Common myeloid progenitor, CD34-positive (primary cell): ENCODE measurements at regions not wholly inside any gene's neighbourhood (a gene's known extent, or its start where the extent isn't known, plus 50 kb on each side); places are given as distances from the start of the nearest gene placed in this dataset.

Experiments
- CTCF ChIA-PET: fragments of 350-600 bp; sonication (Branson Sonifier 250); formaldehyde crosslinking; loops from one replicate; lab custom pipeline; 2021; ENCODE audit warnings: antibody characterized with exemption; lab: Charles Lee
- POLR2A ChIA-PET: fragments of 350-600 bp; sonication (Branson Sonifier 250); formaldehyde crosslinking; loops from one replicate; lab custom pipeline; 2021; ENCODE audit warnings: antibody characterized with exemption; lab: Charles Lee
- DNase-seq, 3 donors: peaks; one replicate each; pipeline versions ENCODE4 v3.0.0 to v3.0.0-alpha.2; 2013
- H3K27ac ChIP-seq, 2 experiments: 1 replicate in 1 of 2; 2 replicates in 1 of 2; pipeline ENCODE4 v1.7.0; 2013; ENCODE audit warnings: inconsistent platforms in 2 of 2, low read length in 2 of 2, mild to moderate bottlenecking in 2 of 2, low read depth in 1 of 2, moderate library complexity in 1 of 2; ENCODE audit not compliant: severe bottlenecking in 2 of 2, insufficient read depth in 1 of 2, poor library complexity in 1 of 2
- H3K27me3 ChIP-seq, 5 experiments: replicated peaks in 2 of 5; 1 replicate in 3 of 5; 2 replicates in 2 of 5; pipeline versions ENCODE4 v1.6.1 to v1.7.0; 2013; ENCODE audit warnings: low read length in 4 of 5, mild to moderate bottlenecking in 2 of 5, moderate library complexity in 2 of 5, inconsistent platforms in 1 of 5; ENCODE audit not compliant: insufficient read depth in 5 of 5, control insufficient read depth in 4 of 5
- H3K36me3 ChIP-seq, 4 experiments: 1 replicate in 2 of 4; 2 replicates in 2 of 4; pipeline versions ENCODE4 v1.6.1 to v1.7.0; 2013; ENCODE audit warnings: low read length in 3 of 4, control low read depth in 1 of 4, mild to moderate bottlenecking in 1 of 4; ENCODE audit not compliant: control insufficient read depth in 4 of 4, insufficient read depth in 4 of 4
- H3K4me1 ChIP-seq, 4 experiments: 1 replicate in 3 of 4; 2 replicates in 1 of 4; pipeline versions ENCODE4 v1.6.1 to v1.7.1; 2013; ENCODE audit warnings: low read length in 3 of 4, mild to moderate bottlenecking in 3 of 4, control low read depth in 1 of 4, inconsistent platforms in 1 of 4, moderate library complexity in 1 of 4; ENCODE audit not compliant: control insufficient read depth in 4 of 4, insufficient read depth in 4 of 4; ENCODE audit errors: control extremely low read depth in 1 of 4
- H3K4me3 ChIP-seq, 7 experiments: 1 replicate in 4 of 7; 2 replicates in 3 of 7; pipeline versions ENCODE4 v1.5.1 to v1.7.0; 2013; ENCODE audit warnings: mild to moderate bottlenecking in 7 of 7, low read length in 6 of 7, moderate library complexity in 6 of 7, inconsistent platforms in 2 of 7, low read depth in 2 of 7, control low read depth in 1 of 7; ENCODE audit not compliant: insufficient read depth in 4 of 7, control insufficient read depth in 1 of 7; ENCODE audit errors: extremely low read depth in 1 of 7
- H3K9me3 ChIP-seq, 5 experiments: 1 replicate in 4 of 5; 2 replicates in 1 of 5; pipeline versions ENCODE4 v1.6.1 to v1.7.1; 2013; ENCODE audit warnings: low read length in 4 of 5, mild to moderate bottlenecking in 2 of 5, inconsistent platforms in 1 of 5, low read depth in 1 of 5, moderate library complexity in 1 of 5; ENCODE audit not compliant: control insufficient read depth in 4 of 5, insufficient read depth in 2 of 5; ENCODE audit errors: control extremely low read depth in 1 of 5
- WGBS: methylation state at CpG from one replicate; pipeline ENCODE4 v1.1.5; 2013; ENCODE audit not compliant: insufficient coverage; 5-methylcytosine and 5-hydroxymethylcytosine counted together

GRCh38 chr15:60264566-60264965, 133.2 kb downstream of the ANXA2 start:
- Histone ChIP-seq H3K36me3 (no peaks in the 10 kb centered on the region), H3K27ac (no peak overlapping the region), H3K27me3 (no peaks in the 10 kb centered on the region), H3K9me3 (no peaks in the 10 kb centered on the region), H3K4me3 (no peak overlapping the region), H3K4me1 (no peaks in the 10 kb centered on the region)
- ChIA-PET POLR2A (no interaction called here), CTCF (no interaction called here)
- 83% methylated on average over 3 of the region's 4 CpGs for WGBS
- no peak for DNase-seq

- no peaks in the 10 kb centered on the region for H3K4me1 ChIP-seq
- H3K27ac ChIP-seq: no peak overlapping the region
- no peaks in the 10 kb centered on the region for H3K9me3 ChIP-seq
- CTCF ChIA-PET: no interaction called here
- DNase-seq: no peak
- POLR2A ChIA-PET: no interaction called here
- no peak overlapping the region for H3K4me3 ChIP-seq
- no peaks in the 10 kb centered on the region for H3K36me3 ChIP-seq
- H3K27me3 ChIP-seq: no peaks in the 10 kb centered on the region
Measured at GRCh38 chr15:60265057-60265456, 132.7 kb downstream of the ANXA2 start.

DNA sequence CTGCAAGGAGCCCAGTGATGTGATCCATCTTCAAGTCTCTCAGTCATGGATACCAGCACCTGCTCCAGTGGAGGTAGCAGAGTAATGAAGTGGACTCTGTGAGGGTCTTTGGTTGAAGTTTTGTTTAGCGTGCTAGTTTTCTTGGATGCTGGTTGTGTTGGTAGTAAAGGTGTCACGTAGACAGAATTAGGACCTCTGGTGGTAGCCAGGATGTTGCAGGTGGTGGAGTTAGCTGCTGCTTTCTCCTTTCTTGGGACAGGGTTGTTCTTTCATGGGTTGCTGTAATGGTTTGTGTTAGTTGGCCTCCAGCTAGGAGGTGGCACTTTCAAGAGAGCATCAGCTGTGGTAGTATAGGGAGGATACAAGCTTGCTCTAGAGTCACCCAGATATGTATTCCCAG, 125.2 kb downstream of the ANXA2 start:
- no peak overlapping the region for H3K4me3 ChIP-seq
- CTCF ChIA-PET: no interaction called here
- POLR2A ChIA-PET: no interaction called here
- peaks cover 0 to 23% (median 6%) of the 10 kb centered on the region in 5 experiments for H3K9me3 ChIP-seq
- H3K4me1 ChIP-seq: no peaks in the 10 kb centered on the region
- no peak for DNase-seq
- WGBS: 94% methylated on average over 2 of the region's 2 CpGs
- H3K27me3 ChIP-seq: no peaks in the 10 kb centered on the region
- H3K27ac ChIP-seq: no peak overlapping the region
- no peaks in the 10 kb centered on the region for H3K36me3 ChIP-seq

DNA sequence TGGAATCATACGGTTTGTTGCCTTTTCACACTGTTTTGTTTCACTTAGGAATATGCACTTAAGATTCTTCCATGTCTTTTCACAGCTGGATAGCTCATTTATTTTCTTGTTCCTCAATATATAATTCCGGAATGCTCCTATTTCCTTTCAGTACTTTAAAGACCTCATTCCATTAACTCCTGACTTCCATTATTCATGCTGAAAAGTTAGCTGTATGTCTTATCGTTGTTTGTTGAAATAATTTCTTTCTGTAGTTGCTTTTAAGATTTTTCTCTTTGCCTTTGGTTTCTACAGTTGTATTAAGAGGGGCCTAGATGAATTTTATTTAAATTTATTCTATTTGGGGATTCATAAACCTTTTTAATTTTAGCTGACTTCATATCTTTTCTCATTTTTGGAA, 122.2 kb downstream of the ANXA2 start:
- ChIA-PET CTCF (no interaction called here), POLR2A (no interaction called here)
- H3K4me1 ChIP-seq: no peaks in the 10 kb centered on the region
- no CpG with 5 or more reads among the region's 3 CpGs for WGBS
- H3K9me3 ChIP-seq: peaks cover 0 to 23% (median 6%) of the 10 kb centered on the region in 5 experiments
- no peaks in the 10 kb centered on the region for H3K27me3 ChIP-seq
- DNase-seq: no peak
- H3K36me3 ChIP-seq: no peaks in the 10 kb centered on the region
- H3K27ac ChIP-seq: no peak overlapping the region
- H3K4me3 ChIP-seq: no peak overlapping the region

DNA sequence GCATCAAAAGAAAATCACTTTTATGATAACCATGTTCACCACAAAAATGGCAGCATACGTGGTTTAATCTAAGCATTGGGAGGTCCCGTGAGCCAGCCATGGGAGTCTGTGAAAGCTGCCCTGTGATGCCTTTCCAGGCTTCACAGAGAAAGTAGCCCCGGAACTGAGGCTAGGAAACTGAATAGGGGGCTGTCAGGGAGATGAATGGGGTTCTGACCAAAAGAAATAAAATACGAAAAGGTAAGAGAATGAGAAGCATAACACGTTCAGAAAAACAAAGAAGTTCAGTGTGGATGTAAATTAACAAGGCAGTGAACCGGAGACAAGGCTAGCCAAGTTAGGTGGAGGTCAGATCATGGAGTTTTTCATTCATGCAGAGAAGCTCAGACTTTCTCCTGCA, 118.9 kb downstream of the ANXA2 start:
- POLR2A ChIA-PET: no interaction called here
- CTCF ChIA-PET: no interaction called here
- Histone ChIP-seq H3K9me3 (peaks cover 0 to 12% (median 3%) of the 10 kb centered on the region in 5 experiments), H3K27me3 (no peaks in the 10 kb centered on the region), H3K4me1 (no peaks in the 10 kb centered on the region), H3K36me3 (no peaks in the 10 kb centered on the region), H3K4me3 (no peak overlapping the region), H3K27ac (no peak overlapping the region)
- 91% methylated on average over 6 of the region's 6 CpGs for WGBS
- no peak for DNase-seq

DNA sequence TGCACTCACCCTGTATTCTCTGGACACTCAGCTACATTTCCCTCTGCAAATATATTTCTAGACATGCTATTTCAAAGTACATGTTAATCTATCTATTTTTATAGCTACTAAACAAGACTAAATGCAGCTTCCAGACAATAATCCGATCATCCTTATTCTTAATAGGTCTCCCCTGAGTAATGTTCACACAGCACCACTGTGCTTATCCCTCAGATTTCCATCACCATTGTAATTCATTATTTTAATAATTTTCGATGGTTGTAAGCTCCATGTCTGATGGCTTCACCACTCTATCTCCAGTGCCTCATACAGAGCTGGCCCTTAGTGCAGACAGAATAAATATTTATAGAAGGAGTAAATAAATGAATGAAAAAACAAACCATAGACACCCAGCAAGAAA, 117.5 kb downstream of the ANXA2 start:
- 100% methylated on average over 1 of the region's 2 CpGs for WGBS
- Histone ChIP-seq H3K36me3 (no peaks in the 10 kb centered on the region), H3K4me3 (no peak overlapping the region), H3K27ac (no peak overlapping the region), H3K27me3 (no peaks in the 10 kb centered on the region), H3K9me3 (peaks cover 0 to 10% (median 2%) of the 10 kb centered on the region in 5 experiments), H3K4me1 (no peaks in the 10 kb centered on the region)
- POLR2A ChIA-PET: no interaction called here
- DNase-seq: no peak
- CTCF ChIA-PET: no interaction called here

DNA sequence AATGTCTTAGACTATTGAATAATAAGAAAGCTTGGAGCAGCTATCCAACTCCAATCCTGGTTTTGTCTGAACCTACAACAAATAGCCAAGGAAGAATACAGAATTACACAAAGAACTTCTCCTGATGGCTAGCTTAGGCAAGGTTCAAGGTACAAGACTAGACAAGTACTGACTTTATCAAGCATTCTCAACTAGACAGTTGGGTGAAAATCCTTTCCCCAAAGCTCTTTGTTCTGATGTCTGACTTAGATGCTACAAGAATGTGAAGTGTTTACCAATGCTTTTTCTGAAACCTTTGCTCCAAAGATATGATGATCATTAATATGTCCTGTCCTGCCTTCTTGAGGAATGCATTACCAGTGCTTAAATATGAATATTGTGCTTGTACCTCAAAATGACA, 113.8 kb downstream of the ANXA2 start:
- no peaks in the 10 kb centered on the region for H3K4me1 ChIP-seq
- no peak overlapping the region for H3K27ac ChIP-seq
- H3K27me3 ChIP-seq: no peaks in the 10 kb centered on the region
- H3K36me3 ChIP-seq: no peaks in the 10 kb centered on the region
- no peak overlapping the region for H3K4me3 ChIP-seq
- no peaks in the 10 kb centered on the region for H3K9me3 ChIP-seq
- no peak for DNase-seq
- ChIA-PET POLR2A (no interaction called here), CTCF (no interaction called here)
